WERI-Rb-1 (cell line): ENCODE measurements at regions not wholly inside any gene's neighbourhood (a gene's known extent, or its start where the extent isn't known, plus 50 kb on each side); places are given as distances from the start of the nearest gene placed in this dataset.

ENCODE experiments used
- DNase-seq: peaks from one replicate; pipeline ENCODE4 v3.0.0-alpha.2; 2020
- H3K27ac ChIP-seq: fragments of 250-450 bp; sonication (Bioruptor Pico); 2 replicates; pipeline ENCODE4 v1.5.1; 2020; ENCODE audit warnings: mild to moderate bottlenecking, moderate library complexity
- H3K27me3 ChIP-seq: fragments of 250-450 bp; sonication (Bioruptor Pico); 2 replicates; pipeline ENCODE4 v1.5.1; 2021; ENCODE audit warnings: mild to moderate bottlenecking, low read depth, moderate library complexity; ENCODE audit not compliant: insufficient read depth, severe bottlenecking
- H3K36me3 ChIP-seq: fragments of 250-450 bp; sonication (Bioruptor Pico); 2 replicates; pipeline ENCODE4 v1.5.1; 2020; ENCODE audit warnings: mild to moderate bottlenecking, moderate library complexity
- H3K4me3 ChIP-seq: 2 replicates; pipeline ENCODE4 v1.5.1; 2011; ENCODE audit warnings: low read depth, mild to moderate bottlenecking, control low read depth, low read length
- H3K9me3 ChIP-seq: fragments of 250-450 bp; sonication (Bioruptor Pico); 2 replicates; pipeline ENCODE4 v1.5.1; 2021; ENCODE audit warnings: mild to moderate bottlenecking, moderate library complexity; ENCODE audit not compliant: severe bottlenecking
- CTCF ChIP-seq: IDR thresholded peaks from 2 replicates; pipeline ENCODE4 v1.5.1; 2011; ENCODE audit warnings: low read depth, mild to moderate bottlenecking, control low read depth, inconsistent platforms, low read length

- no peak overlapping the region for H3K27ac ChIP-seq
- no peak overlapping the region for H3K4me3 ChIP-seq
- no peaks in the 10 kb centered on the region for H3K9me3 ChIP-seq
- no peak for TF ChIP-seq CTCF
- no peaks in the 10 kb centered on the region for H3K36me3 ChIP-seq
- H3K27me3 ChIP-seq = no peaks in the 10 kb centered on the region
- no peak for DNase-seq
Observed at GRCh38 chr11:70806461-70807194, 408.3 kb downstream of the CTTN start.

GRCh38 chr11:70807195-70807543 is 408.8 kb downstream of the CTTN start:
- TF ChIP-seq CTCF = no peak
- Histone ChIP-seq H3K9me3 (no peaks in the 10 kb centered on the region), H3K4me3 (no peak overlapping the region), H3K27me3 (no peaks in the 10 kb centered on the region), H3K36me3 (no peaks in the 10 kb centered on the region), H3K27ac (no peak overlapping the region)
- no peak for DNase-seq

- H3K27me3 ChIP-seq = no peaks in the 10 kb centered on the region
- no peak for DNase-seq
- no peak overlapping the region for H3K27ac ChIP-seq
- no peaks in the 10 kb centered on the region for H3K9me3 ChIP-seq
- no peak overlapping the region for H3K4me3 ChIP-seq
- no peak for TF ChIP-seq CTCF
- H3K36me3 ChIP-seq = no peaks in the 10 kb centered on the region
Observed at GRCh38 chr11:70808686-70809375, 410.5 kb downstream of the CTTN start.

GRCh38 chr11:70810133-70810532 is 411.8 kb downstream of the CTTN start:
- Histone ChIP-seq H3K27me3 (no peaks in the 10 kb centered on the region), H3K36me3 (no peaks in the 10 kb centered on the region), H3K9me3 (no peaks in the 10 kb centered on the region), H3K27ac (no peak overlapping the region), H3K4me3 (no peak overlapping the region)
- DNase-seq = no peak
- no peak for TF ChIP-seq CTCF

- Histone ChIP-seq H3K36me3 (no peaks in the 10 kb centered on the region), H3K27me3 (no peaks in the 10 kb centered on the region), H3K4me3 (no peak overlapping the region), H3K9me3 (no peaks in the 10 kb centered on the region), H3K27ac (no peak overlapping the region)
- DNase-seq = no peak
- no peak for TF ChIP-seq CTCF
Observed at GRCh38 chr11:70810681-70811080, 412.4 kb downstream of the CTTN start.
